Suprapubic skin (tissue), 4 donors: ENCODE measurements at regions not wholly inside any gene's neighbourhood (a gene's known extent, or its start where the extent isn't known, plus 50 kb on each side); places are given as distances from the start of the nearest gene placed in this dataset.
A peak's percentile ranks its signal among the peaks of the same experiment; 100 is the strongest.

Experiments
- DNase-seq, 2 donors: peaks; one replicate each; pipeline ENCODE4 v3.0.0-alpha.2; 2019; ENCODE audit warnings: low spot score in 2 of 2
- H3K27ac ChIP-seq: fragments of 200-600 bp; sonication (generic); one replicate; pipeline ENCODE4 v1.5.1; 2019
- H3K27me3 ChIP-seq: fragments of 200-600 bp; sonication (generic); one replicate; pipeline ENCODE4 v1.5.1; 2019
- H3K36me3 ChIP-seq: fragments of 200-600 bp; sonication (generic); one replicate; pipeline ENCODE4 v1.5.1; 2019
- H3K4me1 ChIP-seq: fragments of 200-600 bp; sonication (generic); one replicate; pipeline ENCODE4 v1.5.1; 2019
- H3K4me3 ChIP-seq: fragments of 200-600 bp; sonication (generic); one replicate; pipeline ENCODE4 v1.5.1; 2019; ENCODE audit warnings: mild to moderate bottlenecking
- H3K9me3 ChIP-seq: fragments of 200-600 bp; sonication (generic); one replicate; pipeline ENCODE4 v1.5.1; 2019
- CTCF ChIP-seq, 2 donors: fragments of 200-600 bp in 1 of 2; fragments of 450-650 bp in 1 of 2; sonication (generic) in 1 of 2; IDR thresholded peaks; one replicate each; pipeline ENCODE4 v1.5.1; 2016 to 2019; ENCODE audit warnings: antibody characterized with exemption in 2 of 2, mild to moderate bottlenecking in 1 of 2, moderate library complexity in 1 of 2
- EP300 ChIP-seq: sonication (generic); formaldehyde crosslinking; IDR thresholded peaks from one replicate; pipeline ENCODE4 v1.6.1; 2017; ENCODE audit warnings: antibody characterized with exemption
- POLR2A ChIP-seq, 2 donors: fragments of 450-650 bp; IDR thresholded peaks; one replicate each; pipeline ENCODE4 v1.6.1; 2017; ENCODE audit warnings: antibody characterized with exemption in 2 of 2, mild to moderate bottlenecking in 2 of 2, moderate library complexity in 2 of 2
- POLR2AphosphoS5 ChIP-seq, 3 donors: sonication (generic); formaldehyde crosslinking; IDR thresholded peaks; one replicate each; pipeline ENCODE4 v1.6.1; 2017; ENCODE audit warnings: antibody characterized with exemption in 3 of 3
- WGBS: methylation state at CpG from one replicate; pipeline ENCODE4 v1.1.5; 2018; 5-methylcytosine and 5-hydroxymethylcytosine counted together

GRCh38 chr5:166369807-166370206 lies 1921.6 kb upstream of the WWC1 start:
- 39% methylated on average over 2 of the region's 2 CpGs for WGBS
- H3K4me3 ChIP-seq: no peak overlapping the region
- no peak overlapping the region for H3K27ac ChIP-seq
- no peaks in the 10 kb centered on the region for H3K27me3 ChIP-seq
- no peaks in the 10 kb centered on the region for H3K9me3 ChIP-seq
- no peaks in the 10 kb centered on the region for H3K4me1 ChIP-seq
- no peak for DNase-seq
- TF ChIP-seq CTCF (IDR thresholded peaks at IDR 0.05) (no peak), POLR2A (IDR thresholded peaks at IDR 0.05) (no peak), POLR2AphosphoS5 (IDR thresholded peaks at IDR 0.05) (no peak), EP300 (no peak)
- no peaks in the 10 kb centered on the region for H3K36me3 ChIP-seq

GRCh38 chr5:166370928-166371690 lies 1920.3 kb upstream of the WWC1 start:
- Histone ChIP-seq H3K4me1 (no peaks in the 10 kb centered on the region), H3K36me3 (no peaks in the 10 kb centered on the region), H3K27me3 (no peaks in the 10 kb centered on the region), H3K4me3 (peak overlapping the region; percentile 22), H3K27ac (no peak overlapping the region), H3K9me3 (no peaks in the 10 kb centered on the region)
- DNase-seq: no peak
- TF ChIP-seq POLR2A (IDR thresholded peaks at IDR 0.05): no peak
- TF ChIP-seq EP300: no peak
- no peak for TF ChIP-seq POLR2AphosphoS5 (IDR thresholded peaks at IDR 0.05)
- TF ChIP-seq CTCF (IDR thresholded peaks at IDR 0.05): no peak
- WGBS: 71% methylated on average over 6 of the region's 6 CpGs

GRCh38 chr5:166373817-166374216 lies 1917.6 kb upstream of the WWC1 start:
- no peak for DNase-seq
- 68% methylated on average over 2 of the region's 2 CpGs for WGBS
- Histone ChIP-seq H3K4me3 (no peak overlapping the region), H3K36me3 (no peaks in the 10 kb centered on the region), H3K27ac (no peak overlapping the region), H3K9me3 (no peaks in the 10 kb centered on the region), H3K4me1 (no peaks in the 10 kb centered on the region), H3K27me3 (no peaks in the 10 kb centered on the region)
- TF ChIP-seq CTCF (IDR thresholded peaks at IDR 0.05) (no peak), EP300 (no peak), POLR2A (IDR thresholded peaks at IDR 0.05) (no peak)

GRCh38 chr5:166377756-166378155 lies 1913.7 kb upstream of the WWC1 start:
- DNase-seq: no peak
- TF ChIP-seq CTCF (IDR thresholded peaks at IDR 0.05) (no peak), EP300 (no peak), POLR2A (IDR thresholded peaks at IDR 0.05) (no peak), POLR2AphosphoS5 (IDR thresholded peaks at IDR 0.05) (no peak)
- Histone ChIP-seq H3K27ac (no peak overlapping the region), H3K36me3 (no peaks in the 10 kb centered on the region), H3K9me3 (peaks cover 5% of the 10 kb centered on the region), H3K27me3 (no peaks in the 10 kb centered on the region), H3K4me1 (no peaks in the 10 kb centered on the region), H3K4me3 (no peak overlapping the region)
- WGBS: 73% methylated on average over 6 of the region's 6 CpGs

GRCh38 chr5:166379517-166379916 lies 1911.9 kb upstream of the WWC1 start:
- Histone ChIP-seq H3K36me3 (no peaks in the 10 kb centered on the region), H3K9me3 (peaks cover 5% of the 10 kb centered on the region), H3K27me3 (no peaks in the 10 kb centered on the region), H3K4me1 (no peaks in the 10 kb centered on the region), H3K27ac (no peak overlapping the region), H3K4me3 (no peak overlapping the region)
- 90% methylated on average over 8 of the region's 11 CpGs for WGBS
- TF ChIP-seq POLR2AphosphoS5 (IDR thresholded peaks at IDR 0.05) (no peak), EP300 (no peak), CTCF (IDR thresholded peaks at IDR 0.05) (no peak), POLR2A (IDR thresholded peaks at IDR 0.05) (no peak)
- DNase-seq: no peak
